ENCODE measurements at regions not wholly inside any gene's neighbourhood (a gene's known extent, or its start where the extent isn't known, plus 50 kb on each side); places are given as distances from the start of the nearest gene placed in this dataset.
"Not testable (repeated sequence)": the region's sequence is repeated elsewhere in the genome, so short reads cannot be mapped to it uniquely, and the experiment has no call there.

- DNase-seq = no peak
Observed at GRCh38 chr6:167690931-167691330, 135.8 kb upstream of the AFDN start.

GRCh38 chr6:167691533-167692312 lies 135.0 kb upstream of the AFDN start:
- DNase-seq = no peak

GRCh38 chr6:167693478-167693877 lies 133.2 kb upstream of the AFDN start:
- not testable (repeated sequence) for DNase-seq

GRCh38 chr6:167695831-167696230 lies 130.9 kb upstream of the AFDN start:
- no peak for DNase-seq

GRCh38 chr6:167696296-167696695 lies 130.4 kb upstream of the AFDN start:
- no peak for DNase-seq

GRCh38 chr6:167697316-167697715 lies 129.4 kb upstream of the AFDN start:
- no peak for DNase-seq

GRCh38 chr6:167698540-167698939 lies 128.2 kb upstream of the AFDN start:
- DNase-seq = no peak

- DNase-seq = peak; percentile 84 to 88
Observed at GRCh38 chr6:167699141-167699931, 127.4 kb upstream of the AFDN start.

- DNase-seq = no peak
Observed at GRCh38 chr6:167700199-167700598, 126.5 kb upstream of the AFDN start.

GRCh38 chr6:167701010-167701409 lies 125.7 kb upstream of the AFDN start:
- DNase-seq = no peak

- DNase-seq = no peak
Observed at GRCh38 chr6:167702241-167702827, 124.4 kb upstream of the AFDN start.

- DNase-seq = no peak
Observed at GRCh38 chr6:167703347-167703746, 123.4 kb upstream of the AFDN start.

GRCh38 chr6:167703781-167704180 lies 122.9 kb upstream of the AFDN start:
- DNase-seq = no peak

- no peak for DNase-seq
Observed at GRCh38 chr6:167704396-167704901, 122.3 kb upstream of the AFDN start.

- no peak for DNase-seq
Observed at GRCh38 chr6:167705211-167705750, 121.4 kb upstream of the AFDN start.

- peak; percentile 30 to 36 for DNase-seq
Observed at GRCh38 chr6:167706313-167707109, 120.2 kb upstream of the AFDN start.

GRCh38 chr6:167707686-167708500 lies 118.8 kb upstream of the AFDN start:
- DNase-seq = no peak

GRCh38 chr6:167708501-167709094 lies 118.1 kb upstream of the AFDN start:
- no peak for DNase-seq

GRCh38 chr6:167709196-167709595 lies 117.5 kb upstream of the AFDN start:
- DNase-seq = no peak

GRCh38 chr6:167709776-167710336 lies 116.9 kb upstream of the AFDN start:
- not testable (repeated sequence) for DNase-seq
